T-cell (primary cell): ENCODE measurements at regions not wholly inside any gene's neighbourhood (a gene's known extent, or its start where the extent isn't known, plus 50 kb on each side); places are given as distances from the start of the nearest gene placed in this dataset.
A peak's percentile ranks its signal among the peaks of the same experiment; 100 is the strongest.
"Not testable (repeated sequence)": the region's sequence is repeated elsewhere in the genome, so short reads cannot be mapped to it uniquely, and the experiment has no call there.

Experiments
- ATAC-seq, 4 experiments: fragments of 200-7000 bp in 3 of 4; fragments of 150-1000 bp in 1 of 4; cut with Tn5 transposase; replicated peaks in 1 of 4; 1 replicate in 3 of 4; 2 replicates in 1 of 4; pipeline ENCODE4 v1.10.0; 2021; ENCODE audit warnings: moderate library complexity in 3 of 4, mild to moderate bottlenecking in 2 of 4, moderate number of reproducible peaks in 1 of 4
- CTCF ChIA-PET, 2 donors: fragments of 300-600 bp; sonication (Branson Sonifier 250); formaldehyde crosslinking; loops; one replicate each; lab custom pipeline; 2022; ENCODE audit warnings: antibody characterized with exemption in 2 of 2; lab: Charles Lee
- POLR2A ChIA-PET, 2 donors: fragments of 300-600 bp; sonication (Branson Sonifier 250); formaldehyde crosslinking; loops; one replicate each; lab custom pipeline; 2022; ENCODE audit warnings: antibody characterized with exemption in 2 of 2; lab: Charles Lee
- DNase-seq, 35 experiments: peaks; one replicate each; pipeline versions ENCODE4 v3.0.0 to v3.0.0-alpha.2; 2013 to 2023
- H3K27ac ChIP-seq: one replicate; pipeline ENCODE4 v1.5.1; 2013; ENCODE audit warnings: low read length
- H3K27me3 ChIP-seq, 2 experiments: replicated peaks in 1 of 2; 1 replicate in 1 of 2; 2 replicates in 1 of 2; pipeline versions ENCODE4 v1.6.1 to v1.7.0; 2013; ENCODE audit warnings: low read length in 1 of 2, mixed read lengths in 1 of 2; ENCODE audit not compliant: control insufficient read depth in 2 of 2, insufficient read depth in 2 of 2; ENCODE audit errors: extremely low read depth in 1 of 2
- H3K36me3 ChIP-seq, 2 donors: 1 replicate in 1 of 2; 2 replicates in 1 of 2; pipeline versions ENCODE4 v1.6.1 to v1.7.0; 2013; ENCODE audit warnings: low read length in 1 of 2; ENCODE audit not compliant: control insufficient read depth in 2 of 2, insufficient read depth in 1 of 2; ENCODE audit errors: extremely low read depth in 1 of 2
- H3K4me1 ChIP-seq, 2 experiments: 1 replicate in 1 of 2; 2 replicates in 1 of 2; pipeline versions ENCODE4 v1.6.1 to v1.7.0; 2013; ENCODE audit warnings: low read length in 2 of 2, mixed read lengths in 1 of 2; ENCODE audit not compliant: insufficient read depth in 2 of 2, control insufficient read depth in 1 of 2; ENCODE audit errors: extremely low read depth in 1 of 2
- H3K4me3 ChIP-seq, 2 donors: 1 replicate in 1 of 2; 2 replicates in 1 of 2; pipeline versions ENCODE4 v1.5.1 to v1.7.0; 2013; ENCODE audit warnings: mild to moderate bottlenecking in 2 of 2, low read length in 1 of 2, moderate library complexity in 1 of 2; ENCODE audit not compliant: control insufficient read depth in 1 of 2; ENCODE audit errors: extremely low read depth in 1 of 2
- H3K9me3 ChIP-seq: 2 replicates; pipeline ENCODE4 v1.7.0; 2013
- H3K27ac Mint-ChIP-seq, 2 donors: one replicate each; pipeline ENCODE4 v1.8.0; 2020 to 2021; ENCODE audit warnings: mild to moderate bottlenecking in 2 of 2, mixed read lengths in 2 of 2
- H3K27me3 Mint-ChIP-seq, 2 donors: one replicate each; pipeline ENCODE4 v1.8.0; 2021 to 2022; ENCODE audit warnings: mixed read lengths in 2 of 2
- H3K36me3 Mint-ChIP-seq: one replicate; pipeline ENCODE4 v1.8.0; 2021; ENCODE audit warnings: mixed read lengths
- H3K4me1 Mint-ChIP-seq, 3 donors: one replicate each; pipeline ENCODE4 v1.8.0; 2020 to 2022; ENCODE audit warnings: mixed read lengths in 3 of 3, mild to moderate bottlenecking in 1 of 3
- H3K4me3 Mint-ChIP-seq, 3 donors: one replicate each; pipeline ENCODE4 v1.8.0; 2020 to 2022; ENCODE audit warnings: mild to moderate bottlenecking in 3 of 3, mixed read lengths in 3 of 3, moderate library complexity in 3 of 3
- H3K9me3 Mint-ChIP-seq, 3 donors: one replicate each; pipeline ENCODE4 v1.8.0; 2020 to 2022; ENCODE audit warnings: mixed read lengths in 3 of 3
- WGBS: methylation state at CpG from one replicate; pipeline ENCODE4 v1.1.5; 2013; ENCODE audit warnings: missing lambda C conversion rate; ENCODE audit not compliant: insufficient coverage; 5-methylcytosine and 5-hydroxymethylcytosine counted together

DNA sequence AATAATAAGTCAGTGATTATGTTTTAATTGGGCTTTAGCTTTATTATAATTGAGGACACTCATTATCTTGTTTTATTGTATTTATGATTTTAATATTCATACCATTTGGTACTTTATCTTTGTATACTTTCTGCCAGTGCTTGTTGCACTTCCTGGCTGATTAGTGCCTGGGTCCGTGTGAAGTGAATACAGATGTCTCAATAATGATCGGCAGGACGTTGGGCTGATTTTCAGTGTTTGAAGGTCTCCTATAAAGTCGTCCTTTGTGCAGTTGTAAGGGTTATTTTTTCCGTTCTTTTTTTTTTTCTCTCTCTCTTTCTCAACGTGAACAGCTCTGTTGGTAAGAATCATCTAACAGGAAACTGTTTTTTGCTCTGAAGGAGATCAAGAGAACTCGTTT, 450.0 kb upstream of the POU3F2 start:
- POLR2A ChIA-PET, result no interaction called here
- DNase-seq, result no peak
- Histone ChIP-seq H3K4me1 (no peaks in the 10 kb centered on the region), H3K9me3 (no peaks in the 10 kb centered on the region), H3K36me3 (no peaks in the 10 kb centered on the region), H3K4me3 (no peak overlapping the region), H3K27me3 (no peaks in the 10 kb centered on the region), H3K27ac (no peak overlapping the region)
- Mint-ChIP-seq H3K36me3 (no peaks in the 10 kb centered on the region), H3K4me1 (no peaks in the 10 kb centered on the region), H3K9me3 (peaks cover 0 to 6% (median 0%) of the 10 kb centered on the region in 3 donors), H3K4me3 (no peak overlapping the region), H3K27ac (no peak overlapping the region), H3K27me3 (no peaks in the 10 kb centered on the region)
- ATAC-seq, result no peak
- CTCF ChIA-PET, result no interaction called here
- no CpG with 5 or more reads among the region's 7 CpGs for WGBS

- Histone ChIP-seq H3K36me3 (no peaks in the 10 kb centered on the region), H3K27me3 (no peaks in the 10 kb centered on the region), H3K4me1 (no peaks in the 10 kb centered on the region), H3K27ac (no peak overlapping the region), H3K9me3 (no peaks in the 10 kb centered on the region), H3K4me3 (no peak overlapping the region)
- Mint-ChIP-seq H3K9me3 (peaks cover 0 to 6% (median 0%) of the 10 kb centered on the region in 3 donors), H3K27me3 (no peaks in the 10 kb centered on the region), H3K36me3 (no peaks in the 10 kb centered on the region), H3K27ac (no peak overlapping the region), H3K4me1 (no peaks in the 10 kb centered on the region), H3K4me3 (no peak overlapping the region)
- 64% methylated on average over 4 of the region's 6 CpGs for WGBS
- ChIA-PET POLR2A (no interaction called here), CTCF (no interaction called here)
- no peak for ATAC-seq
- no peak for DNase-seq
These were observed 449.6 kb upstream of the POU3F2 start for GRCh38 chr6:98384801-98385200.

DNA sequence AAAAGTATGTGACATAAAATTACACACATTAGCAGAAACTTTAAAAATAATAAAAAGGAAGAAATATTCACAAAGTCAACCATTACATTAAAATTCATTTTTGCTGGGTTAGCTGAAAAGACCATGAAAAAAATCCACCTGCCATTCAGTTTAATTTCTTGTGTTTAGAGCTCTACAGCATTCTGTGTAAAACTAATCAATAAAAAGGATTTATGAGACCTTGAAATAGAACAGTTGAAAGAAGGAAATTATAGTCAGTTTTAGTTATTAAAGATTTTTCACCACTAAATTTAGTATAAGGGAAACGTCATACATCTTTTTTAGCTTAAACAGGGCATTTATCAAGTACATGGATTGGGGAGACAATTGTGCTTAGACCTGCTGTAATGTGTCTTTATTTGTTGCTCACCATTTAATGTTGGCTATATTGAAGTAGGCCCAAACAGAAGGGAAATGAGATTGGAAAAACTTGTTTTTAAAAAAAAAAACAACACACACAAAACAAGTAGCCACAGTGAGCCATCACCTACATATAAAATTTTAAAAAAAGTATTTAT, 438.7 kb upstream of the POU3F2 start:
- Mint-ChIP-seq H3K4me3 (no peak overlapping the region), H3K36me3 (no peaks in the 10 kb centered on the region), H3K27me3 (no peaks in the 10 kb centered on the region), H3K9me3 (peaks cover 0 to 7% (median 0%) of the 10 kb centered on the region in 3 donors), H3K4me1 (no peaks in the 10 kb centered on the region), H3K27ac (no peak overlapping the region)
- CTCF ChIA-PET, result no interaction called here
- no peaks in the 10 kb centered on the region for H3K27me3 ChIP-seq
- H3K36me3 ChIP-seq, result no peaks in the 10 kb centered on the region
- ATAC-seq (no peak), DNase-seq (no peak)
- whole genome bisulfite sequencing, result no CpG with 5 or more reads among the region's 1 CpG
- POLR2A ChIA-PET, result no interaction called here
- no peak overlapping the region for H3K4me3 ChIP-seq
- no peak overlapping the region for H3K27ac ChIP-seq
- no peaks in the 10 kb centered on the region for H3K4me1 ChIP-seq
- no peaks in the 10 kb centered on the region for H3K9me3 ChIP-seq

GRCh38 chr6:98416027-98416426, 418.3 kb upstream of the POU3F2 start:
- POLR2A ChIA-PET, result no interaction called here
- Histone ChIP-seq H3K36me3 (no peaks in the 10 kb centered on the region), H3K27me3 (no peaks in the 10 kb centered on the region), H3K4me3 (no peak overlapping the region), H3K9me3 (no peaks in the 10 kb centered on the region), H3K4me1 (no peaks in the 10 kb centered on the region), H3K27ac (no peak overlapping the region)
- ATAC-seq (no peak), DNase-seq (no peak)
- Mint-ChIP-seq H3K4me1 (no peaks in the 10 kb centered on the region), H3K27ac (no peak overlapping the region), H3K27me3 (no peaks in the 10 kb centered on the region), H3K36me3 (no peaks in the 10 kb centered on the region), H3K4me3 (no peak overlapping the region), H3K9me3 (peaks cover 6 to 20% (median 8%) of the 10 kb centered on the region in 3 donors)
- 83% methylated on average over 1 of the region's 2 CpGs for WGBS
- CTCF ChIA-PET, result no interaction called here

GRCh38 chr6:98416497-98417158, 417.7 kb upstream of the POU3F2 start:
- peak in 13 of 35 experiments; percentile 0 to 34 (median 8) for DNase-seq
- H3K36me3 Mint-ChIP-seq, H3K27me3 Mint-ChIP-seq, H3K27ac ChIP-seq, ATAC-seq, H3K27me3 ChIP-seq, CTCF ChIA-PET, H3K4me3 ChIP-seq, POLR2A ChIA-PET, H3K4me3 Mint-ChIP-seq, H3K27ac Mint-ChIP-seq, H3K36me3 ChIP-seq, H3K9me3 ChIP-seq, H3K4me1 Mint-ChIP-seq, H3K4me1 ChIP-seq: not testable (repeated sequence)
- WGBS, result 94% methylated on average over 7 of the region's 30 CpGs
- H3K9me3 Mint-ChIP-seq, result peaks cover 4 to 17% (median 6%) of the 10 kb centered on the region in 3 donors

DNA sequence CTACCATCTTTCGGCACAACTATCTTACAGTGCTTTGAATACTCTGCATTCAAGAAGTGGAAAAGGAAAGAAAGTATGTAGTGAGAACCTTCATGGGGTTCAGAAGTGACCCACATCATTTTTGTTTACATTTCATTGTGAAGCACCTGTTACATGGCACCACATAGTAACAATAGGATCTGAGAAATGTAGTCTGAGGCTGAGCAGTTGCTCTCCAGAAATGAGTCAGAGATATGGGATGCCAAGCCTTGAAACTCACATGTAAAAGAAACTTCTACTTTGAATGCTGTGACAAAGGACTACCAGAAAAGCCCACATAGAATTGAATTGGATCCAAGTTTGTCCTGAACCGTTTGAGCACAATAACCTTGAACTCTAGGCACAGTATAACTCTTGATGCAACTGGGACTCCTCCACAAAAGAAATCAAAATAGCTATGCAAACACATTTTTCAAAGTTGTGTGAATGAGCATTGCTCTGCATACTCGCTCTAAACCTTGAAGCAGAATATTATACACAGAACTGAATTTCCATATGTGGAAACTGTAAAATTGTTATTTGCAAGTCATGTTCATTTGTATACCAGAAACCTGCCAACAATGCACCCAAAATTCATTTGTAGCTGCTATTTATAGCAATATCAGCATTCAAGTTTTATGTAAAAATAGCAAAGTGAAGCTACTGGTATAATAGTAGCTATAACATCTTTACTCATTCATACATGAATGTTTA, 400.9 kb upstream of the POU3F2 start:
- peaks cover 0 to 19% (median 15%) of the 10 kb centered on the region in 3 donors for H3K9me3 Mint-ChIP-seq
- no peak overlapping the region for H3K4me3 ChIP-seq
- H3K27ac ChIP-seq, result no peak overlapping the region
- H3K36me3 ChIP-seq, result no peaks in the 10 kb centered on the region
- H3K27me3 Mint-ChIP-seq, result no peaks in the 10 kb centered on the region
- no peaks in the 10 kb centered on the region for H3K4me1 Mint-ChIP-seq
- CTCF ChIA-PET, result no interaction called here
- POLR2A ChIA-PET, result no interaction called here
- H3K36me3 Mint-ChIP-seq, result no peaks in the 10 kb centered on the region
- no peak overlapping the region for H3K4me3 Mint-ChIP-seq
- WGBS, result 63% methylated on average over 1 of the region's 3 CpGs
- DNase-seq (no peak), ATAC-seq (no peak)
- H3K4me1 ChIP-seq, result no peaks in the 10 kb centered on the region
- no peaks in the 10 kb centered on the region for H3K27me3 ChIP-seq
- no peak overlapping the region for H3K27ac Mint-ChIP-seq
- H3K9me3 ChIP-seq, result no peaks in the 10 kb centered on the region
